HTR-8/SVneo (cell line): ENCODE measurements at regions not wholly inside any gene's neighbourhood (a gene's known extent, or its start where the extent isn't known, plus 50 kb on each side); places are given as distances from the start of the nearest gene placed in this dataset.

Source experiments
- DNase-seq: peaks from one replicate; pipeline ENCODE4 v3.0.0; 2011; ENCODE audit warnings: low spot score, mixed read lengths; ENCODE audit not compliant: insufficient read length
- FAIRE-seq: peaks from 2 replicates; lab custom pipeline; 2011; peaks lifted over from hg19 to GRCh38; lab: Jason Lieb, UNC

DNA sequence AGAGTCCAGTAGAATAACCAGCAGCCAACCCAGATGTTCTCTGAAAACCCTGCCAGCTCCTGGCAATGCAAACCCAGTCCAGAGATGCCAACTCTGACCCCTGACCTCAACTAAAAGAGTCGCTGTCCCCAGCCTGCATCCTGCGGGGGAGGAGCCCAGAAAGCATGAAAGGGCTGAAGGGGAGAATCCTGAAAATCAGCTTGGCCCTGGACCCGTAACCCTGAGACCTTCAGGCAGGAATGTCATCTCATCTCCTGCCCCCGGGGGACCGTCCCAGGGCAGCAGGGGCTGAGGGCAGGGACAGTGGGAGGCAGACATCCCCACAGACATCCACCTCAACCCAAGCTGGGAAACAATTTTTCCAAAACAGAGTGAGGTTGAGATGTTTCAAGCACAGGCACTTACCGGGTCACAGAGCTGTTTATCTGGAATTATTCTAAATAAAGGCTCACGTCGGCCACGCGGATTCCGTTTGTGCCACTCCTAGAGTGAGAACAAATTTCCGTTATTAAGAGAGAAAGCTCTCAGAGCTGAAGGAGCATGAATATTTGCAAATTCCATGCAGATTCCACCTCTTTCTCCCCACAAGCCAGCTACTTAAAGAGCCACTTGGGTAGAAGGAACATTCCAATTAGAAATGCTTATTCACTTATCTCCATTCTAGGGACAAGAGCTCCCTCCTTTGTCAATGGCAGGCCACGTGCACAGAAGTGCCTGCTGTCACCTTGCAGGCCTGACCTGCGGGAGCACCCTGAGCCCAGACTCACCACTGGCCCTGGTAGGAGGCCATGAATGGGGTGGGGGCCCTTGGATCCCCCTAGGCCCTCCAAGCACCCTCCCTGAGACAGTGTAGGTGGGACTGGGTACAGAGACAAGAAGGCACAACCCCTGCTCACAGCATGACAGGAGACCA, 240.1 kb downstream of the NPHP4 start:
- no peak for DNase-seq
- no peak for FAIRE-seq

DNA sequence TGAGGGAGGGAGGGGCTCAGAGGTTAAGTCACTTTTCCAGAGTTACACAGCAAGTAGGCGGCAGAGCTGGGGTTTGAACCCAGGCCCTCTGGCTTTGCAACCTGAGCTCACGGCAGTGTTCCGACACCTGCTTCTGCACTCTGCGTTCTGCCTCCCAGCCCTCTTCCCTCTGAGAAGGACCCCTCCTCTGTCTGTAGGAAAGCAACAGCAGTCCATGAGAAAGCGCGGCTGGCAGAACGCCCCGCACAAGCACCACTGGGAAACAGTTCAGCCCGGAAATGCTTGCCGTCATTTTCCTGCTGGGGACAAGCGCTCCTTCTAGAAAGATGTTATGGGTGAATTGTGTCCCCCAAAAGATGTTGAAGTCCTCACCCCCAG, 241.1 kb downstream of the NPHP4 start:
- no peak for DNase-seq
- FAIRE-seq = no peak

DNA sequence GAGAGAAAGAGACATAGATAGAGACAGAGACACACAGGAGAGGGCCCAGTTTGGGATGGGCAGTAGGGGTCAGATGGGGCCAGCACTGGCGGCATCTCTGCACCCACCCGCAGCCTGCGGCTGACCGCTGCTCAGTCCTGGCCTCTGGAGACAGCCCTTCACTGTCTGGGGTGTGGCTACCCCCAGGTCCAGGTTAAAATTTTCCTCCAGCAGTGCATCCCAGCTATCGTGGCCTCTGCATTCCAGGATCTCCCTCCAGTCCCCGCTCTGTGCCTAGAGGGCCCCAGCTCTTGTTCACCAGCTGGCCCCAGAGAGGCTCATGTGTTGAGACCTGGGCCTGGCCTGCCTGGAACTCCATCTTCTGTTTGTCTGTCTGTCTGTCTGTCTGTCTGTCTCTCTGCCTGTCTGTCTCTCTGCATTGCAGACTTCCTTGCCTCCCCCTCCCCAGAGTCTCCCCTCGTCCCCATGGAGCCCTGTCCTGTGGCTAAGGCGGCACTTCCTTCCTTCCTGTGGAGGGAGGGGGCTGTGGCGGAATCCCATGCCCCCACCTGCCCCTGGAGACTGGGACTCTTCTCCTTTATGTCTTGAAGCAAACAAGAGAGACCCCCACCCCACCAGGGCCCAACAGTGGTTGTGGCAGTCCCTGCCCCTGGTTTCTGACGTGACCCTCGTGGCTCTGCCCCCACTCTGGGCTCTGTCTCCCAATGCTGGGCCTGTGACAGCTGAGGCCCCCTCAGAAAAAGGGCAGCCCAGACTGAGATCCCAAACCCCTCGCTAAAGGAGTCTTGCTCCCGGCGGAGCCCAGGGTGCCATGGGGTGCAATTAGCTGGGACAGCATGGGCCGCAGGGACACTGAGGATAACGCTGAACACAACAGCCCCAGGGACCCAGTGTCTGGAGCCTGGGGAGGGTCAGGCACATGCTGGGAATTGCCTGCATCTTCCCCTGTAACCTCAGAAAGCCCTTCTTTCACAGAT, 241.8 kb downstream of the NPHP4 start:
- no peak for FAIRE-seq

DNA sequence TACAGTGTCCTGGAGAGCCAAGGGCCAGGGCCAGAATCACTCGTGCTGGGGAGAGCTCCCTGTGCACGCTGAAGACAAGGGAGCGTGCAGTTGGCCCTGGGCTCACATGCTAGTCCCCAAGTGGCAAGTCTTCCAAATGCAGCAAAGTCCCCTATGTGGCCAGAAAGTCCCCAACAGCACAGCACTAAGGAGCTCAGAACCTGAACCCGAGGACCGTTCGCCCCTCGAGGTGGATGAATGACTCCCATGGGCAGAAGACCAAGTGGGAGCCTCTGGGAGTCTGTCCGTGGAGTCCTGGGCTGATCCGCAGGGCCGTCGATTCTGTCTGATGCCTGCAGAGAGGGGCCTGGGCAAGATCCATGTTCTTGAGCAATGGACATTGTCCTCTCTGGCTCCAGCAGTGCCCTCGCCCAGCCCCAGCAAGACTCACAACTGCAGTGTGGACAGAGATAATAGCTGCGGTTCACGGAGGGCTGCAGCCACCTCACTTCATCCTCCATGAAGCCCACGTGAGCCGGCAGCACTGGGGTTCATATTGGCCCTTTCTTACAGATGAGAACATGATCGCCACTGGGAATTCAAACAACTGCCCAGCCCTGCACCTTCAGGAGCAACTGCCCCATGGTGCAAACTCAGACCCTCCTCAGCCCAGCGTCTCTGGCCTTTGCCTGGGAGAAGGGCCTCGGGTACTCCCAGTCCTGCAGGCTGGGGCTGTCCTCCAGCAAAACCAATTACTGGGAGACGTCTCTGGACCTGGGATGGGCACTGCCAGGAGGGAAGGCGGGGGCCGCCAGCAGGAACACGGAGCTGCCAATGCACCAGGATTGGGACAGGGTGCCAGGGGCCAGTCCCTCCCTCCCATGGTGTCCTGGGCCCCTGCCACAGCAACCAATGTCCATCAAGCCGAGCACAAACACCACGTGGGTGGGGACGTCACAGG, 243.7 kb downstream of the NPHP4 start:
- FAIRE-seq (no peak), DNase-seq (no peak)

More for the DNA sequence above, 241.8 kb downstream of the NPHP4 start:
- no peak for DNase-seq

DNA sequence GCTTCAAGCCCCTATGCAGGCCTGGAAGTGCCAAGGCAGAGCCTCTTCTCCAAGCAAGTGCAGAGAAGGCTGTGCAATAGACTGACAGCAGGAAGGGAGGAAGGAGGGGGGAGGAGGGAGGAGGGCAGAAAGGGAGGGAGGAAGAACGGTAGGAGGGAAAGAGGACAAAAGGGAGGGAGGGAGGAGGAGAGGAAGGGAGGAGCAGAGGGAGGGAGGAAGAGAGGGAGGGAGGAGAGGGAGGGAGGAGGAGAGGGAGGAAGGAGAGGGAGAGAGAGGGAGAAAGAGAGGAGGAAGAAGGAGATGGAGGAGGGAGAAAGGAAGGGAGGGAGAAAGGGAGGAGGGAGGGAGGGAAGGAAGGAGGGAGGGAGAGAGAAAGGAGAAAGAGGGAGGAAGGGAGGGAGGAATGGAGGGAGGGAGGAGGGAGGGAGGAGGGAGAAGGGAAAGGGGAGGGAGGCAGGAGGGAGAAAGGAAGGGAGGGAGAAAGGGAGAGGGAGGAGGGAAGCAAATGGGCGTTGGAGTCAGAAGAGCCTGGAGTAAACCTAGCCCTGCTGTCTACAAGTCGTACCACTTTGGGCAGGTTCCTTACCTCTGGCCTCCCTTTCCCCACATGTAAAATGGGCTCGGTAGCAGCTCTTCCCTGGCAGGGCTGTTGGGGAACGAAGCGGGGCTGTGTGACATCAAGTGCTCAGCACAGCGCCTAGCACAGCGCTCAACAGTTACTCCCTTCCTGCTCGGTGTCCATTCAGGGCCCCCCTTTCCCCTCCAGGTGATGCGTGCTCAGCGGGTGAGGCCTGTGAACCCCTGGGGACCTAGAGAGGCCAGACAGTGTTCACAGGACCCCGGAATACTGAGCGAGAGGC, 244.6 kb downstream of the NPHP4 start:
- no peak for FAIRE-seq
- DNase-seq = no peak

DNA sequence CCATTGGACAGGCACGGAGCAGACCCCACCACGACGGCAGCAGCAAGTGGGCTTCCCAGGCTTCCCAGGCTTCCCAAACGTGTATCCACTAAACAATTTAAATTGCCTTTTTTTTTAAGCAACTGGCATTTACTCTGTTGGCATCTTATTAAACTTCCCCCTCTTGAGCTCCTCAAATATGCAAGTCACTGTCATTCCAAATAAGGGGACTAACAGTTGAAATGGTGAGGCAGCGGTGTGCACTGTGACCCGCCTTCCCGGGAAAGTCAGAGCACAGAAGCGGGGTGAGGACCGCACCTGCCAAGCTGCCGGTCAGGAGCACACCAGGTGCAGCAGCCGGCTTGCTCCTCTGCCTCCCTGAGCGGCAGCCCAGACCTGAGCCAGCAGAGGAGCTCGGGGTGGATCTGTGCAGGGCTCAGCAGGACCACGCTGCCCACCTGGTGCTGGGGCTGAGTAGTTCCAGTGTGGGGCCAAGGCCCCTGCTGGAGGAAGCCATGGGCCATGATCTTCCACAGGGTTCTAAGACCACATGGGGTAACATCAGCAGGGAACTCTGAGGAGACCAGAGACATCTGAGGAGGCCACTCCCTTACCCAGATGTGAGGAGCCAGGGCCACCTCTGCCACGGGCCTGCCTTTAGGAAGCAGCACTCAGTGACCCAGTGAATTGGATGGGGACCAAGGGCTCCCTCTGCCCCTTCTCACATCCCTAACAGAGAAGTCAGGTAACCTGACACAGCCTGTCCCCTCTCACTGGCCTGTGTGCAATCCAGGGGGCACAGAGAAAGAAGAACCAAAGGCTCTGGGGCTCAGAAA, 245.4 kb downstream of the NPHP4 start:
- DNase-seq (no peak), FAIRE-seq (no peak)

DNA sequence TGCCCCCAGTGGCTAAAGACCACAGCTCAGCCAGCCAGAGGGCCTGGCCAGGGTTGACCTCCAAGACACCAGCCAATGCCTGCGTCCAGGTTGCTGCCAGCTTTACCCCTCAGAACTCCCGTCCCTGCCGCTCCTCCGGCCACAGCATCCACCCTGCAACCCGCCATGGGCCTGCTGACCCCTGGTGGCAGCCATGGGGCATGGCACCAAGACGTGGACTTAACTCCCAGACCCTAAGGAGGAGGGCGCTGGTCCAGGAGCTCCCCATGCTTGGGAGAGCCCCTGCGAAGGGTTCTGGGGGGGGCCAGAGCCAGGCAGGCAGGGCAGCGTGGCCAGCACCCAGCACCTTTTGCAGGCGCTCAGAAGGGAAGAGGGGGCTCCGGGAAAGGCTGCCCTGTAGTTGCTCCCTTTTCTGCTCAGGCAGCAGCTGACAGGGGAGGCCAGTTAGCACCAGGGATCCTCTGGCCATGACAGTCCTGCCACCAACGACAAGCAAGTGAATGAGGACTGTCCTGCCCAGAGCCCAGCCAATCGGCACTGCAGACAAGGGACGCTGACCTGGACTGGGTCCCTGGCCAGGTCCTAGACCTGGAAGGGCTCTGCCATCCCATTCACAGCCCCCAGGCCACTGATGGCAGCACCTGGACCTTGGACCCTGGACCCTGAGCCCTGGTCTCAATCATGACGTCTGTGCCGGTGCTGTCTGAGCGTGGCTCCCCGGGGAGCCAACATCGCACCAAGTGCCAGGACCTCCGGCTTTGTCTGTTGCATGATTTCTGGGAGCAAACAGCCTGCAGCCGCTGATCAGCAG, 246.2 kb downstream of the NPHP4 start:
- peak; percentile 88 for FAIRE-seq
- DNase-seq = peak; percentile 79

DNA sequence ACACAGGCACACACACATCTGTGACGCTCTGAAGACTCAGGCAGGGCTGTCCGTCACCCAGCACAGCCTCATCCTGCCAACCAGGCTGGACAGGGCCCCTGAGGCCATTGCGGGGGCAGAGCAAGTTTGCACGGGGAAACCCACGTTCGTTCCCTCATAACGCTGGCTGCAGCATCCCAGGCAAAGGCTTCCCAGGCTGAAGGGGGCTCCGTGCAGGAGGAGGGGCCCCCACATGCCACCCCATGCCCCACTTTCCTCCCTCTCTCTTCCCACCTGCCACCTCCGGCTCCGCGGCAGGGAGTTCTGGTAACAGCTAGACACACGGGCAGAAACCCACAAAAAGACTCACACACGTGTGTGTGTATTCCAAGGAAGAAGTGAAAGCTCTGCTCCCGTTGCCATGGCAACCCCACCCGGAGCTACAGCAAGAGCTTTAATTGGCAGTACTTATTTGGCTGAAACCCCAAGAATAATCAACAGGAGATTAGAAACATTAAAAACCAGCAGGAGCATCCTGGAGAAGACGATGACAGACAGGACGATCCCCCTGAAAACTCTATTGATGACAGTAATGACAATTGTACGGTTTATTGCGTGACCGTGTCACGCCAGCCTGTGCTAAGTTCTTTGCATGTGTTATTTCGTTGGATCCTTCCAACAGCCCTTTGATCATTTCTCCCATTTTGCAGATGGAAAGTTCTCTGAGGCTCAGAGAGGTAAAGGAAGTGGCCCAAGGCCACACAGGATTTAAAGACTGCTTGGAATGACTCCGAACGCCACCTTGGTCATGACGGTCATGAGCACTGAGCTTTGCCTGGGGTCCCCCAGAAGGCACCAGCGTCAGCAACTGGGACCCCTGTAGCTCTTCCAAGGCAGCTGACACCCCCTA, 247.1 kb downstream of the NPHP4 start:
- no peak for FAIRE-seq
- DNase-seq = no peak

DNA sequence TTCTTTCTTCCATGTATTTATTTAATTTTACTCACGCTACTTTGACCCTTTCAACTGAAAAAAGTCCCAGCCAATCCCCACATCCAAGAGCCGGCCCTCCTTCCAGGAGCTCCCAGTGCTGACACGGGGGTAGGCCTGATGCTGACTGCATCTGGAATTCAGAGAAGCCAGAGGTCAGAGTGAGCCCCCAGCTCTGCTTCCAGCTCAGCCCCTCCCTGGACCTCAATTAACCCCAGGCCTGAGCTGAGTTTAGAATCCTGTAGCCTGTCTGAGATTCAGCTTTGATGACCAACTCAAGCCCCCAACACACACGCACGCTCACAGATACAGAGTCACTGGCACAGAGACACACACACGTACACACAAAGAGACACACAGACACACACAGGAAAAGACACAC, 247.9 kb downstream of the NPHP4 start:
- FAIRE-seq (no peak), DNase-seq (no peak)

DNA sequence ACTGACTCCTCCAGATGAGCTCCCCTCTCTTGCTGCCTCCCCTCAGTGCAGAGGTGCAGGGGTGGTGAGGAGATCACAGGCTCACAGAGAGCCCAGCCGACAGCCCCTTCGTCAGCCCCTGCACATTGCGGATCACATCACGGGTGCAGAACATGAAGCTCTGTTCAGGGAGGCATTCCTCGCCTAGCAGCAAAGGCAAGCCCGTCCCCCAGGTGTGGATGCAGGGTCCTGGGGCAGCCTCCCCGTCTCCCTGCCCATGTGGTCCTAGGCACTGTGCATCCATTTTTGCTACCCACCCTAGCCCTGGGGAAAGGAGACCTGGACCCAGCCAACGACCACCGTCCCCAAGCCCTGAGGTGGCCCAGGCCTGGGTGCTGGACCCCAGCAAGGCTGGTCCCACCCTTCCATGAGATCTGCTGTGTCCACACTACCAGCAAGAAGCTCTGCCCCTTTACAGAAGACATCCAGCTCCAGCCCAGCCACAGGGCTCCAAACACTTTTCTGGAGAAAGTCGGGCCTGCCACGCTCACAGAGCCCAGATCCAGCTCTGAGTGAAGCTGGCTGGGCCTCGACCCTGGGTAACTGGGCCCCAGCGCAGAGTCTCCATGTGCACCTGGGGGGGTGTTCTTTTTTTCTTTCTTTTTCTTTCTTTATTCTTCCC, 248.7 kb downstream of the NPHP4 start:
- DNase-seq = no peak
- no peak for FAIRE-seq

DNA sequence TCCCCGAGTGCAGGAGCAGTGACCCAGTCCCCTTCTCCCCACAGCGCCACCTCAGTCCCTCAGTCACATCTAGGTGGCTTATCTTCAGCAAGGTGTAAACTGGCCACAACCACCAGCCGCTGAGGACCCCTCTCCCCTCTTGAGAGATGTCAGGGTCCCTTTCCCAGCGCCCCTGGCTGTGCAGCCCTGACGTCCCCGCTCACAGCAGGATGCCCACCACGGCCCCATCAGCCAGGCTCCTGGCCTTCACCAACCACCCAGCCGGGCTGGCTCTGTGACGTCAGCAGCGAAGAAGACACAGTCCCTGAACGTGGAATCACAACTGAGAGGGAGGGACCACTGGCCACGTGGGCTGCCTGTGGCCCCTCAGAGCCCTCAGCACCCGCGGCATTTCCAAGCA, 249.4 kb downstream of the NPHP4 start:
- DNase-seq (no peak), FAIRE-seq (no peak)

DNA sequence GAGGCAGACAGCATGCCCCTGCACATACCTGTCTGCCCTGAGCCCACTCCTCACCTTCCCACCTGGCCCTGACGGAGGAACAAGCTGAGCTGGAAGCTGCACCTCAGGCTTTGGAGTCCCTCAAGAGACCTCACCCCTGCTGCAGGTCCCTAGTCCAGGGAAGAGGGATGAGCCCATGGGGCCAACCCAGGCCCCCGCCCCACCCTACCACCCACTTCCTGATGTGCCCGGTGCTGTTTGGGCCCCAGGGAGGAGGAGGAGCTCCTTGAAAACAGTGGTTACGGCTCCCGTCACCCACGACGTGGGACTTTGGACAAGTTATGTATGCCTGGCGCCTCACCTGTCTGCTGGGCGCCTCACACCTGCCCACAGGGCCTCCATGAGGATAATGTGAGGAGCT, 250.2 kb downstream of the NPHP4 start:
- DNase-seq (no peak), FAIRE-seq (no peak)

DNA sequence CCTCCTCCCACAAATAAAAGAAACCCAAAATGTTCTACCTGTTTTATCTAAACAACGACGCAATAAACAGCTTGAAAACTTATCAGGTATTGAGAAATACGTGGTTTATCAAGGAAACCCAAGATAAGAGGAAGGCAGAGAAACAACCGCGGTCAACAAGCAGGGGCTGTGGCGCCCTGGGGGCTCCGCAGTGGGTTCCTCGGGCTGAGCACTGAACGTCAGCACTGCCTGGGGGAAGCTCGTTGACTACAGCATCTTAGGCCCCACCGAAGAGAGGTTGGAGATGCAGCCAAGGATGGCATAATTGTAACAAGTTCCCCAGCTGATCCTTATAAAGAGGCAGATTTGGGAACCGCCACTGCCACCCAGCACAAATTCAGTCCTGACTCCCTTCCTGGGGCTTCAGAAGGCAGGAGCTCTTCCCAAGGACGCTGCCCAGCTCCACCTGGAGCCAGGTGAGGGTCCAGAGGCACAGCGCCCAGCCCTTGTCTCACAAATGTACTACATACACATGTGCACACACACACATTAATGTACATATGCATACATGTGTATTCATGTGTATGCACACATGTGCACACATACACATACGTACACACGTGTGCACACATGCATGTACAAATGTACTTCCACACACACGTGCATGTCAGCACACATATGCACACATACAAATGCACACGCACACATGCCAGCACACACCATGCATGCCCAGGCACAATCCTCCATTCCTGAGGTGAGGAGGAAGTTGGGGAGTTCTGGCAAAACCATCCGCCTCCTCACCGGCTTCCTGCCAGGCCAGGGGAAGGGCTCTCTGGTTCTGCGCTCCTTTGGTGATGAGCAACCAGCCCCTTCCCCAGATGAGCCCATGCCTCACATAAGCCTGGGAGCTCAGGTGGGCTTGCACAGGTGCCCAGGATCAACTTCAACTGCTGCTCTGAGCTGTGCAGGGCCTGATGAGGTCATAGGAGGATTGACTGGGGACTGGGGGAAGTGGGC, 251.1 kb downstream of the NPHP4 start:
- DNase-seq (no peak), FAIRE-seq (peak; percentile 76)

DNA sequence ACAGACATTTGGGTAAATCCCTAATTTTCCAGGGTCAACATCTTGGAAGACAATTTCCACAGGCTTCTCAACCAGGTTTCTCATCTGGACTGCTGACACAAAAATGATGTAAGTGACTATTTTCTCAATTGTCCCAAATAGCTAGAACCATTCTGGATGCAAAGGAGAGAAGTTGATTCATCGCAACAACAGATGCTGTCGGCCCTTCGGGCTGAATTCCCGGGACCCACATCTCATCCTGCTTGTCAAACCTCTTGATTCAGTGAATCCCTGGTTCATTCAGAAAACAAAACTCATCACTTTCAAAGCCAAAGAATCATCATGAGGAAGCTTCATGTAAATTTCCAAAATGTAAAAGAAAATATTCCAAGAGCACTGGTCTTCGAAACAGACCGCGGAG, 251.8 kb downstream of the NPHP4 start:
- no peak for DNase-seq
- FAIRE-seq = no peak

DNA sequence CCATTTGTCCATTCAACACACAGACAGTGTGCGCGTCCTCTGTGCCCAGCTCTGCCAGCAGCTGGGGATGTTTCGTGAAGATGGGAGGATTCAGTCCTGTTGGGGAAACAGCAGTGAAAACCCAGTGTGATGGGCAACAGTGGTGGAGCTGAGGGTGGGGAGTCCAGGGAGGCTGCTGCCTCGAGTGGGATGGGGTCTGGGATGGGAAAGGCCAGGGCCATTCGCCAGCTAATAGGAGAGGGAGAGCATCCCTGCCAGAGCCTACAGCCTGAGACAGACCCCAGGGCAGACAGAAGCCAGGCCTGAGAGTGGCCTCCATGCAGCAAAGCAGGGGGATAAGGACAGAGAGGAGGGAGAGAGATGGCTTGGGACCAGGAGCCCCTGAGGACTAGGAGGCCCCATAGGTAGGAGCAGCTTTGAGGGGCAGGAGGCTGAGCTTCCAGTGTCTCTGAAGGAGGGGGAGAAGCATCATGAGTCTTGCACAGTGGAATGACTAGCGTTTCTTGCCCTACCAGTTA, 252.6 kb downstream of the NPHP4 start:
- DNase-seq = no peak
- FAIRE-seq = no peak
